ENCODE measurements at regions not wholly inside any gene's neighbourhood (a gene's known extent, or its start where the extent isn't known, plus 50 kb on each side); places are given as distances from the start of the nearest gene placed in this dataset.

DNA sequence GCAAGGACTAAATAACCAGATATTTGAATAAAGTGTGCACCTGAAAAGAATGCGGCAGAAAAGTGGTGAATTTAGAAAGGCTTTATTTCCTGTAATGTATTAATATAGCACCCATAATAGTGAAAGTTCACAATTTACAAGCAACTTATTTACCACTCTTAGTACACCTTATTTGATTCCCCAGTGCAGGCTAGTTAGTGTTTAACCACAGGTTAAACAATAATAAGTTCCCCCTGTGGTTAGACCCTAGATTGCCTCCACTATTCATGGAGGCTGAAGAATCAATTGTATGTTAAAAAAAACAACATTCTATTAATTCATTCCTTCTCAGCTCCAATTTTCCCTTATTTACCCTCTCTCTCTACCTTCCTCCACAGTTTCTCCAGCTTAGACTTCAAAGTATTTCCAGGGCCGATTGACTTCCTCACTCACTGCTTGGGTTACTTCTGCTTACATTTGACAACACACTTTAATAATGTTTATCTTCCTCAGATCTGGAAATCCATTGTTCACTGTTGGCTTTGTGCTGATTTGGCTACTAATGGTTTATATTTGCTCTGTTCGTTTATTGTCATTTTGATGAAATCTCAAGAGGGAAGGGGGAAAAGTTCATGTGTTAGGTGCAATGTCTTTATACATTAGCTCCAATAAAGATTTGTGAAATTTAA, 796.3 kb downstream of the BRINP3 start:
- no peak for TF ChIP-seq CTCF (conservative IDR thresholded peaks at IDR 0.05; ENCODE audit: low read depth in 2 of 2)
- no peak for TF ChIP-seq JUNB (IDR thresholded peaks at IDR 0.05; ENCODE audit: unreplicated experiment)
- TF ChIP-seq EZH2 (IDR thresholded peaks at IDR 0.05; ENCODE audit: low read depth, unreplicated experiment), result no peak
- no peak for TF ChIP-seq EZH2phosphoT487 (IDR thresholded peaks at IDR 0.05; ENCODE audit: unreplicated experiment)
- TF ChIP-seq NANOG (IDR thresholded peaks at IDR 0.05; ENCODE audit: borderline replicate concordance), result no peak
- TF ChIP-seq REST (IDR thresholded peaks at IDR 0.05; ENCODE audit: unreplicated experiment), result no peak
- no peak for TF ChIP-seq POLR2AphosphoS5 (IDR thresholded peaks at IDR 0.05; ENCODE audit: low read depth)
- TF ChIP-seq, protein P1, sequence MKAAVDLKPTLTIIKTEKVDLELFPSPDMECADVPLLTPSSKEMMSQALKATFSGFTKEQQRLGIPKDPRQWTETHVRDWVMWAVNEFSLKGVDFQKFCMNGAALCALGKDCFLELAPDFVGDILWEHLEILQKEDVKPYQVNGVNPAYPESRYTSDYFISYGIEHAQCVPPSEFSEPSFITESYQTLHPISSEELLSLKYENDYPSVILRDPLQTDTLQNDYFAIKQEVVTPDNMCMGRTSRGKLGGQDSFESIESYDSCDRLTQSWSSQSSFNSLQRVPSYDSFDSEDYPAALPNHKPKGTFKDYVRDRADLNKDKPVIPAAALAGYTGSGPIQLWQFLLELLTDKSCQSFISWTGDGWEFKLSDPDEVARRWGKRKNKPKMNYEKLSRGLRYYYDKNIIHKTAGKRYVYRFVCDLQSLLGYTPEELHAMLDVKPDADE (IDR thresholded peaks at IDR 0.05), result no peak
- no peak for TF ChIP-seq ZNF331 (CRISPR knock-in tag; IDR thresholded peaks at IDR 0.05; ENCODE audit: low read depth)
- TF ChIP-seq ZNF114 (CRISPR knock-in tag; IDR thresholded peaks at IDR 0.05), result no peak
- TF ChIP-seq CREB1 (CRISPR knock-in tag; IDR thresholded peaks at IDR 0.05; ENCODE audit: low read depth), result no peak
- no peak for TF ChIP-seq STAT1 (IDR thresholded peaks at IDR 0.05; ENCODE audit: unreplicated experiment)

All from GM23338 (cell line).